ENCODE measurements at regions not wholly inside any gene's neighbourhood (a gene's known extent, or its start where the extent isn't known, plus 50 kb on each side); places are given as distances from the start of the nearest gene placed in this dataset.

GRCh38 chr4:63296773-63297172, 1112.5 kb downstream of the TECRL start:
- no peak overlapping the region for H3K9ac ChIP-seq (ENCODE audit: low read length)
- H3K27me3 ChIP-seq (ENCODE audit: control insufficient read depth, insufficient read depth, low read length) = no peaks in the 10 kb centered on the region
- no peak overlapping the region for H3K27ac ChIP-seq (ENCODE audit: low read depth, low read length)
- H3K4me3 ChIP-seq (ENCODE audit: low read depth, low read length) = no peak overlapping the region
- no peaks in the 10 kb centered on the region for H3K36me3 ChIP-seq (ENCODE audit: control insufficient read depth, insufficient read depth, low read length)
- H3K4me1 ChIP-seq (ENCODE audit: control insufficient read depth, insufficient read depth, low read length) = no peaks in the 10 kb centered on the region
- no peaks in the 10 kb centered on the region for H3K9me3 ChIP-seq (ENCODE audit: control insufficient read depth, insufficient read depth, low read depth, low read length)

- 0 out of 2 replicates have a peak, but pooled peaks cover 2% of the 10 kb centered on the region for H3K9me3 ChIP-seq (ENCODE audit: control insufficient read depth, insufficient read depth, low read depth, low read length)
- H3K4me1 ChIP-seq (ENCODE audit: control insufficient read depth, insufficient read depth, low read length) = no peaks in the 10 kb centered on the region
- H3K9ac ChIP-seq (ENCODE audit: low read length) = no peak overlapping the region
- no peak overlapping the region for H3K27ac ChIP-seq (ENCODE audit: low read depth, low read length)
- no peaks in the 10 kb centered on the region for H3K27me3 ChIP-seq (ENCODE audit: control insufficient read depth, insufficient read depth, low read length)
- H3K4me3 ChIP-seq (ENCODE audit: low read depth, low read length) = no peak overlapping the region
- H3K36me3 ChIP-seq (ENCODE audit: control insufficient read depth, insufficient read depth, low read length) = no peaks in the 10 kb centered on the region
These were observed 1133.8 kb downstream of the TECRL start for GRCh38 chr4:63275491-63275890.

- H3K36me3 ChIP-seq (ENCODE audit: control insufficient read depth, insufficient read depth, low read length) = no peaks in the 10 kb centered on the region
- H3K9me3 ChIP-seq (ENCODE audit: control insufficient read depth, insufficient read depth, low read depth, low read length) = 0 out of 2 replicates have a peak, but pooled peaks cover 2% of the 10 kb centered on the region
- no peak overlapping the region for H3K4me3 ChIP-seq (ENCODE audit: low read depth, low read length)
- no peaks in the 10 kb centered on the region for H3K27me3 ChIP-seq (ENCODE audit: control insufficient read depth, insufficient read depth, low read length)
- H3K9ac ChIP-seq (ENCODE audit: low read length) = no peak overlapping the region
- H3K27ac ChIP-seq (ENCODE audit: low read depth, low read length) = no peak overlapping the region
- H3K4me1 ChIP-seq (ENCODE audit: control insufficient read depth, insufficient read depth, low read length) = no peaks in the 10 kb centered on the region
These were observed 1140.1 kb downstream of the TECRL start for GRCh38 chr4:63269156-63269555.

- H3K4me3 ChIP-seq (ENCODE audit: low read depth, low read length) = no peak overlapping the region
- H3K4me1 ChIP-seq (ENCODE audit: control insufficient read depth, insufficient read depth, low read length) = no peaks in the 10 kb centered on the region
- H3K9me3 ChIP-seq (ENCODE audit: control insufficient read depth, insufficient read depth, low read depth, low read length) = no peaks in the 10 kb centered on the region
- no peak overlapping the region for H3K27ac ChIP-seq (ENCODE audit: low read depth, low read length)
- H3K9ac ChIP-seq (ENCODE audit: low read length) = no peak overlapping the region
- no peaks in the 10 kb centered on the region for H3K36me3 ChIP-seq (ENCODE audit: control insufficient read depth, insufficient read depth, low read length)
- H3K27me3 ChIP-seq (ENCODE audit: control insufficient read depth, insufficient read depth, low read length) = no peaks in the 10 kb centered on the region
These were observed 1175.6 kb downstream of the TECRL start for GRCh38 chr4:63233671-63234070.

GRCh38 chr4:63232058-63232457, 1177.2 kb downstream of the TECRL start:
- H3K36me3 ChIP-seq (ENCODE audit: control insufficient read depth, insufficient read depth, low read length) = no peaks in the 10 kb centered on the region
- no peaks in the 10 kb centered on the region for H3K9me3 ChIP-seq (ENCODE audit: control insufficient read depth, insufficient read depth, low read depth, low read length)
- H3K9ac ChIP-seq (ENCODE audit: low read length) = no peak overlapping the region
- H3K27me3 ChIP-seq (ENCODE audit: control insufficient read depth, insufficient read depth, low read length) = no peaks in the 10 kb centered on the region
- no peak overlapping the region for H3K4me3 ChIP-seq (ENCODE audit: low read depth, low read length)
- no peak overlapping the region for H3K27ac ChIP-seq (ENCODE audit: low read depth, low read length)
- no peaks in the 10 kb centered on the region for H3K4me1 ChIP-seq (ENCODE audit: control insufficient read depth, insufficient read depth, low read length)

- Histone ChIP-seq H3K27ac (ENCODE audit: low read depth, low read length) (no peak overlapping the region), H3K9me3 (ENCODE audit: control insufficient read depth, insufficient read depth, low read depth, low read length) (no peaks in the 10 kb centered on the region), H3K36me3 (ENCODE audit: control insufficient read depth, insufficient read depth, low read length) (no peaks in the 10 kb centered on the region), H3K27me3 (ENCODE audit: control insufficient read depth, insufficient read depth, low read length) (no peaks in the 10 kb centered on the region), H3K4me1 (ENCODE audit: control insufficient read depth, insufficient read depth, low read length) (no peaks in the 10 kb centered on the region), H3K9ac (ENCODE audit: low read length) (no peak overlapping the region), H3K4me3 (ENCODE audit: low read depth, low read length) (no peak overlapping the region)
These were observed 1183.0 kb downstream of the TECRL start for GRCh38 chr4:63226229-63226628.

GRCh38 chr4:63222466-63222865, 1186.8 kb downstream of the TECRL start:
- no peak overlapping the region for H3K4me3 ChIP-seq (ENCODE audit: low read depth, low read length)
- no peaks in the 10 kb centered on the region for H3K27me3 ChIP-seq (ENCODE audit: control insufficient read depth, insufficient read depth, low read length)
- no peak overlapping the region for H3K9ac ChIP-seq (ENCODE audit: low read length)
- no peak overlapping the region for H3K27ac ChIP-seq (ENCODE audit: low read depth, low read length)
- peaks cover 10% of the 10 kb centered on the region for H3K4me1 ChIP-seq (ENCODE audit: control insufficient read depth, insufficient read depth, low read length)
- no peaks in the 10 kb centered on the region for H3K9me3 ChIP-seq (ENCODE audit: control insufficient read depth, insufficient read depth, low read depth, low read length)
- H3K36me3 ChIP-seq (ENCODE audit: control insufficient read depth, insufficient read depth, low read length) = no peaks in the 10 kb centered on the region

GRCh38 chr4:63221477-63221876, 1187.8 kb downstream of the TECRL start:
- H3K4me1 ChIP-seq (ENCODE audit: control insufficient read depth, insufficient read depth, low read length) = peaks cover 10% of the 10 kb centered on the region

GRCh38 chr4:63218856-63219255, 1190.4 kb downstream of the TECRL start:
- Histone ChIP-seq H3K4me1 (ENCODE audit: control insufficient read depth, insufficient read depth, low read length) (peaks cover 10% of the 10 kb centered on the region), H3K27ac (ENCODE audit: low read depth, low read length) (no peak overlapping the region), H3K4me3 (ENCODE audit: low read depth, low read length) (no peak overlapping the region), H3K9ac (ENCODE audit: low read length) (no peak overlapping the region), H3K36me3 (ENCODE audit: control insufficient read depth, insufficient read depth, low read length) (no peaks in the 10 kb centered on the region), H3K9me3 (ENCODE audit: control insufficient read depth, insufficient read depth, low read depth, low read length) (0 out of 2 replicates have a peak, but pooled peaks cover 4% of the 10 kb centered on the region), H3K27me3 (ENCODE audit: control insufficient read depth, insufficient read depth, low read length) (no peaks in the 10 kb centered on the region)

More at GRCh38 chr4:63221477-63221876, 1187.8 kb downstream of the TECRL start:
- H3K27me3 ChIP-seq (ENCODE audit: control insufficient read depth, insufficient read depth, low read length) = no peaks in the 10 kb centered on the region
- H3K36me3 ChIP-seq (ENCODE audit: control insufficient read depth, insufficient read depth, low read length) = no peaks in the 10 kb centered on the region
- no peak overlapping the region for H3K4me3 ChIP-seq (ENCODE audit: low read depth, low read length)
- H3K9me3 ChIP-seq (ENCODE audit: control insufficient read depth, insufficient read depth, low read depth, low read length) = no peaks in the 10 kb centered on the region
- H3K27ac ChIP-seq (ENCODE audit: low read depth, low read length) = no peak overlapping the region
- no peak overlapping the region for H3K9ac ChIP-seq (ENCODE audit: low read length)

GRCh38 chr4:63214076-63214475, 1195.2 kb downstream of the TECRL start:
- H3K27me3 ChIP-seq (ENCODE audit: control insufficient read depth, insufficient read depth, low read length) = no peaks in the 10 kb centered on the region
- H3K4me3 ChIP-seq (ENCODE audit: low read depth, low read length) = no peak overlapping the region
- 0 out of 2 replicates have a peak, but pooled peaks cover 4% of the 10 kb centered on the region for H3K9me3 ChIP-seq (ENCODE audit: control insufficient read depth, insufficient read depth, low read depth, low read length)
- H3K4me1 ChIP-seq (ENCODE audit: control insufficient read depth, insufficient read depth, low read length) = peaks cover 7% of the 10 kb centered on the region
- H3K27ac ChIP-seq (ENCODE audit: low read depth, low read length) = no peak overlapping the region
- H3K9ac ChIP-seq (ENCODE audit: low read length) = no peak overlapping the region
- no peaks in the 10 kb centered on the region for H3K36me3 ChIP-seq (ENCODE audit: control insufficient read depth, insufficient read depth, low read length)

GRCh38 chr4:63211776-63212479, 1197.3 kb downstream of the TECRL start:
- Histone ChIP-seq H3K9me3 (ENCODE audit: control insufficient read depth, insufficient read depth, low read depth, low read length) (0 out of 2 replicates have a peak, but pooled peaks cover 4% of the 10 kb centered on the region), H3K4me1 (ENCODE audit: control insufficient read depth, insufficient read depth, low read length) (no peaks in the 10 kb centered on the region), H3K4me3 (ENCODE audit: low read depth, low read length) (no peak overlapping the region), H3K9ac (ENCODE audit: low read length) (no peak overlapping the region), H3K27me3 (ENCODE audit: control insufficient read depth, insufficient read depth, low read length) (no peaks in the 10 kb centered on the region), H3K36me3 (ENCODE audit: control insufficient read depth, insufficient read depth, low read length) (no peaks in the 10 kb centered on the region), H3K27ac (ENCODE audit: low read depth, low read length) (no peak overlapping the region)

All from HUES6 (cell line).